VCaP (cell line): ENCODE measurements at regions not wholly inside any gene's neighbourhood (a gene's known extent, or its start where the extent isn't known, plus 50 kb on each side); places are given as distances from the start of the nearest gene placed in this dataset.

ENCODE experiments used
- H3K27ac ChIP-seq: fragments of 450-650 bp; 2 replicates; pipeline ENCODE4 v1.5.1; 2017
- TF ChIP-seq, protein P1 (sequence below): fragments of 450-650 bp; conservative IDR thresholded peaks from 2 replicates; pipeline ENCODE4 v1.5.1; 2017; ENCODE audit warnings: mild to moderate bottlenecking, moderate library complexity

DNA sequence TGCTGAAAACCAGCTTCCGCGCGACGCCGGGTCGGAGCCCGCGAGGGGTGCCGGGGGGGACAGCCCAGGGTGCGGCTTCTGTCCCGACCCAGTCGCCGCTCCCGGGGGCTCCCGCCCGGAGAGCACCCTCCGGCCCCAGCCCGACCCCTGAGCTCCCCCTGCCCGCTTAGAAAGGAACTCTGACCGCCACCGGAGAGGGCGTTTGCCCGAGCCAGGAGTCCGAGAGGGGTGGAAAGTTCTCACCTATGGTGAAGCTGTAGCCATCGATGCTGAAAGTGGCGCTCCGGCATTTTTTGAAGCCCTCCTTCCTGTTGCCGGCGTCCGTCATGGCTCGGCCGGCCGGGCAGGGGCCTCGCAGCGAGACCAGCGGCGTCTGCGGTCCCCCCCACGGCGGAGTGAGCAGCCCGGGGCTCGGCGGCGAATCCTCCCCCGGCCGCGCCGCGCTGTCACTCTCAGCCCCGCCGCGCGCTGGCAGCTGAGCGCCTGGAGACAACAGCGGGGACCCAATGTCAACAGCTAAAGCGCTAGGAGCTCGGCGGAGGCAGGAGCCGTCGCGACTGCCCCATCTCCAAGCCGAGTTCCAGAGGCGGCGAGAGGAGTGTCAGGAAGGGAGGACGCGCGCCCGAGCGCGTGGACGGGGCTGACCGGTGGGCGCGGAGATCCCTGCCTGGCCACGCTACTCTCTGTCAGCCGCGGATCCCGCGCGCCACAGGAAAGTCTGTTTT is 191.6 kb downstream of the LSM5 start:
- H3K27ac ChIP-seq = no peak overlapping the region
- TF ChIP-seq, protein P1, sequence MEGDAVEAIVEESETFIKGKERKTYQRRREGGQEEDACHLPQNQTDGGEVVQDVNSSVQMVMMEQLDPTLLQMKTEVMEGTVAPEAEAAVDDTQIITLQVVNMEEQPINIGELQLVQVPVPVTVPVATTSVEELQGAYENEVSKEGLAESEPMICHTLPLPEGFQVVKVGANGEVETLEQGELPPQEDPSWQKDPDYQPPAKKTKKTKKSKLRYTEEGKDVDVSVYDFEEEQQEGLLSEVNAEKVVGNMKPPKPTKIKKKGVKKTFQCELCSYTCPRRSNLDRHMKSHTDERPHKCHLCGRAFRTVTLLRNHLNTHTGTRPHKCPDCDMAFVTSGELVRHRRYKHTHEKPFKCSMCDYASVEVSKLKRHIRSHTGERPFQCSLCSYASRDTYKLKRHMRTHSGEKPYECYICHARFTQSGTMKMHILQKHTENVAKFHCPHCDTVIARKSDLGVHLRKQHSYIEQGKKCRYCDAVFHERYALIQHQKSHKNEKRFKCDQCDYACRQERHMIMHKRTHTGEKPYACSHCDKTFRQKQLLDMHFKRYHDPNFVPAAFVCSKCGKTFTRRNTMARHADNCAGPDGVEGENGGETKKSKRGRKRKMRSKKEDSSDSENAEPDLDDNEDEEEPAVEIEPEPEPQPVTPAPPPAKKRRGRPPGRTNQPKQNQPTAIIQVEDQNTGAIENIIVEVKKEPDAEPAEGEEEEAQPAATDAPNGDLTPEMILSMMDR = no peak

DNA sequence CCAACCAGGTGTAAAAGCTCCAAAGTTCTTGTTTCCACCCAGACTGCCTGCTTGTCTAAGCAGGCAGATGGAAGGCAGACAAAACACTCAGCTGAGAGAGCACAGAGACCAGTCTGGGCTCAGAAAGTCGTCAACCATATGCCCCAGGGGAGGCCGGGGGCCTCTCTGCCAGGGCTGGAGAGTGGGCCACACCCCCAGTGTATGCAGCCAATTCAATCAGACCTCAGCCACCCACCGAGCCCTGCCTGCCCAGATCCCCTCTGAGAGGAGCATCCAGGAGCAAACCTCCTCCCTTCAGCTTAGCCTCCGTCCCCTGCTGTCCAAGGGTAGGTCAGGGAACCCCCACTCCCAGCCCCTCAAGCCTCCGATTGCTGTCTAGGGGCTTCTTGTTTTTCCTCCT is 196.3 kb downstream of the LSM5 start:
- TF ChIP-seq, protein P1 = no peak
- H3K27ac ChIP-seq = no peak overlapping the region

DNA sequence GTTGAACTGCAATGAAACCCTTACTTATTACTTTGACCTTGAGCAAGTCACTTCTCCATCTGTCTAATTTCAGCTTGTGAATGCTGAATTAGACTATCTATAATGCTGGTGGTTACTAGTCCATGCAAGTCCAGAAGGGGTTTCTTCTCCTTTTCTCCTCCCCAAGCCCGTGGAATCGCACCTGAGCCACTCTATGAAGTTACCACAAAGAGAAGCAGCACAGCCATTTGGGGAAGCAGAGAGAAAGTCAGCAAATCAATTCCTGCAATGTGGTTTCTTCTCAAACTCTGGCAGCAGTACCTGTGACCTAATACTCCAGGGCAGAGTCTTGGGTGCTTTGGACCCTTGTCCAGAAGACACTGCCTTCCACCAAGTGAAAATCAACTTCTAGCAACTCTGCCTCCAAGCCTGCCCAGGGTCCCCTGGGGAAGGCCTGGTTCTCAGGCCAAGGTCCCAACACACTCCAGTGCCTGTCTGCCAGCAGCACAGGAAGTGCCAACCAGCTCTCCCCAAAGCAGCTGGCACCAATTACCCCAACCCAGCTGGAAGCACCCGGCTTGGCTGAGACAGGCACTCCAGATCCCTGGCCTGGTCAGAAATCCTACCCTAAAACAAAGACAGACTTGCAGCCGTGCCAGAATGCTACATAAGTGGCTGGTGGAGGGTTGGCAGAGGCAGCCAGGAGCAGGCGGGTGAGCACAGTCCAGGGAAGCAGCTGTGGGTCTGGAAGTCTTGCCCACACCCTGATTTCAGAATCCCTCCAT is 200.3 kb downstream of the LSM5 start:
- H3K27ac ChIP-seq = no peak overlapping the region
- TF ChIP-seq, protein P1 = no peak

DNA sequence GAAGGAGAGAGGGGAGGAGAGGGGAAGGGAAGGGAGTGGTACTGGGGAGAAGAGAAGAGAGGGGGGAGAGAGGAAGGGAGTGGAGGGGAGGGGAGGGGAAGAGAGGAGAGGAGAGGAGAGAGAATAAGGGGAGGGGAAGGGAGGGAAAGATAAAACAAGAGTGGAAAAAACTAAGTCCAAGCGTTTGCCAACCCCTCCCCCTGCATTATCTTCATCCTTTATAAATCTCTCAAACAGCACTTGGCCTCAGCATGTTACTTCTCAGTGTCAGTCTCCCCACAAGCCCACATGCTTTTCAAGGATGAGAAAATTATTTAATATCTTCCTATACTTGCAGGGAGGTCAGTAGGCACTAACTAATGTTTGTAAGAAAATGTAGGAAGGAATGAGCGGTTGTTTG is 204.5 kb downstream of the LSM5 start:
- no peak overlapping the region for H3K27ac ChIP-seq
- TF ChIP-seq, protein P1 = no peak

DNA sequence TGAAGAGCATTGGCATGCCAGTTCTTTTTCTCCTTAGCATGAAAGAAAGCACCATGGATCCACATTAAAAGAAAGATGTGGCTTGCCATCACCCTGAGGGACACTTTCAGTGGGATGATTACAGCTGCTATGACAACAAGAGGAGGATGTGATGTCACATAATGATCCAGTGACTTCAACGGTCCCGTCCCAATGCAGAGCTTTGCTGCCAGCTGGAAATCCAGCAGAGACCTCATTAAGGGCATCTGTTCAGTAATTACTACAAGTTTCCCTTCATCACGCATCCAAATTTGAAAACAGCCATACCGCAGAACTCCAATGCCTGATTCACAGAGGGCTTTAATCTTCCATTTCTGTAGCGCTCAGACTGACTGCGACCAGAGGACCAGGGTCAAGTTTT is 206.6 kb downstream of the LSM5 start:
- H3K27ac ChIP-seq = no peak overlapping the region
- TF ChIP-seq, protein P1 = no peak

DNA sequence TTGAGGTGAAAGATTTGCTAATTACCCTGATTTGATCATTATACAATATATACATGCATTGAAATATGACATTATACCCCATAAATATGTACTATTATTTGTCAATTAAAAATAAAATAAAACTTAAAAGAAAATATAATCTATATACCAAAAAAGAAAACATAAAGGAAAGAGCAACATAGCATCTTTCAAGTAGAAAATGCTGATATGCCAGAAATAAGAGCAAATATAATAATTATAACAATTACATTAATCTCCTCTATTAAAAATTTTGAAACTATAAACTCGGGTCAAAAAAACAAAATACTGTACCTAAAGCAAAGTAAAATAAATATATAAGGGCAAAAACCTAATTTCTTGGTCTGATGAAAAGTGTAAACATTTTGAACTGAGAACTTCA is 209.3 kb upstream of the PDE1C start:
- no peak overlapping the region for H3K27ac ChIP-seq
- TF ChIP-seq, protein P1 = no peak

DNA sequence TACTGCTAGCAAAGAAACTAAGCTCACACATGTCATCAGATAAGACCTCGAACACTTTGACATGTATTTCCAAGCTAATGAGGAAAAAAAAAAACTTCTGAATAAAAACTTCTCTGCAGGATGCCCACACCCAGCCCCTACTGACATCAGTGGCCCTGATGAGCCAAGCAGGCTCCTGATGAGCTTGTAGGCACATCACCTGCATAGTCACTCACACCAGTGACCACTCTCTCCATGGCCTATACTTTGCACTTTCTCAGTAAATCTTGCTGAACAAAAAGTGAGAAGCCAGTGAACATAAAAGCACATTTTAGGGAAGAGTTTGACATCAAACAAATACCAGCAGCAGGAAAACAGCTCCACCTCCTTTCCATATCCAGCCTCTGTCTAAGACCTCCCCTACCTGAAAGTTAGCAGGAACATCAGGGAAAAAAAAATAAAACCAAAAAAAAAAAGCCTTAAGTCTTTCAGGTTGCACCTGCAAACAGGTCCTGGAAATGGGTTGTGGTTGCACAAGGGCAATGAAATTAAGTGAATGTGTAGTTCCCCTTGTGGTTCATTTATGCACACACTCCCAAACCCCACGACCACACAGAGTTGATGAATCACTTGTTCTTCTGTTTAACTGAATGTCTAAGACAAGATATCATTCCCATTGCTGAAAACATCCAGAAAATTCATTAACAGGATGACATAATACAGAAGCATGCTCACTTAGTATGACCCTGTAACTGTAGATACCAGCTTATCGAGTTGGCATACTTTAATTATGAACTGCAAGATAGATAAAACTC is 205.2 kb upstream of the PDE1C start:
- no peak overlapping the region for H3K27ac ChIP-seq
- TF ChIP-seq, protein P1 = no peak
